ELF-1 (cell line): ENCODE measurements at regions not wholly inside any gene's neighbourhood (a gene's known extent, or its start where the extent isn't known, plus 50 kb on each side); places are given as distances from the start of the nearest gene placed in this dataset.
"Not testable (repeated sequence)": the region's sequence is repeated elsewhere in the genome, so short reads cannot be mapped to it uniquely, and the experiment has no call there.

Source experiments
- DNase-seq: peaks from one replicate; pipeline ENCODE4 v3.0.0-alpha.2; 2016; ENCODE audit warnings: low read depth, low spot score

DNA sequence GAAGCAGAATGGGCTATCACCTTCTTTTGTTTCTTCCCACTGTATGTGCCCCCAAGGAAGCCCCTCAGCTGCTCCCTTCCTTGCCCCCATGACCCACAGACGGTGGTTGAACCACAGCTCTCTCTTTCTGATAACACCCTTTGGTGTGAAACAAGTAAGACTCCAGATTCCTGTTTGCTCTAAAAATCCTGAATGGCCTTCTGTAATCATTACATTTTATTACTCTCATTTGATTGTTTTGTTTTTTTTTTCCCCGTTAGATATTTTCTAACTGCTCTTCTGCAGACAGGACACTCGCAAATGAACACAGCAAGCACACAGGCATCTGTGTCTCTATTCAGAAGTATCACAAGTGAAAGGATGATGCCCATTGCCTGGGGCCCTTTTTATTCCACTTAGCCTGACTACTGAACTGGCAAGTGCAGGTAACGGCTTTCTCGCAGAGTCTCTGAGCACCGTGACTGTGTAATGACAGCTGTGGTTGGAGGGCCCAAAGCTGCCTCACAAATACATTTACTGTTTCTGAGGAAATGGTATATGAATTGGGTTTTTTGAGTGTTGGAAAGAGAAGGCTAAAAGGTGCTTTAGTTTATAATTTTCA lies 59.3 kb downstream of the OXGR1 start:
- no peak for DNase-seq

DNA sequence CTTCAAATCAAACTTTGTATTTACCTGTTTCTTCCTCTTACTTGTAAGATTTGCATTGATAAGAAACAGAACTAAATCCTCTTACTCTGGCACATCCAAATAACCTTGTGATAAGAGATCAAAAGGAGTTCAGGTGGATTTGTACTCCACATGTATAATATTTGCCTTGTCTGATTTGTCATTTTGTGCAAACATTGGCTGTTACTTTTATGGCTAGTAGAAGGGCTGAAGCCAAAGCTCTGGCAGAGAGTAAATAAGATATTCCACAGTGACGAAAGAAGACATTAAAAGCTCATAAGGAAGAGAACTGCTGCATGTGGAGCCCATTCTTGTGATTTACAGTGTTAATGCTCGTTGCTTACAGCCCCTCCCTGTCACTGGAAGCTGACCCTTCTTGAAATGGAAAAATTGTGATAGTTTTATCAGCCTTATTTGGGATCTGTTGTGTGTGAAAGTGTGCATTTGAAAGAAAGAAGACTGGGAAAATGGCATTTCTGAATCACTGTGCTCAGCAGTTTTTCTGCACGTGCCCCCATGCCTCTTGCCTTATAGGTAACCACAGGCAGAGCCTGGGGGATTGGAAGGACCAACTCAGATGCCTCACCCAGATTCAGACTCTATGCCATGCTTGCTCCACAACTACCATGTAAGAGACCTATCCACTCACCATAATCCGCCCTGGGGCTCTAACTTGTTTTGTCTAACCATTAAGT lies 68.2 kb downstream of the OXGR1 start:
- no peak for DNase-seq

DNA sequence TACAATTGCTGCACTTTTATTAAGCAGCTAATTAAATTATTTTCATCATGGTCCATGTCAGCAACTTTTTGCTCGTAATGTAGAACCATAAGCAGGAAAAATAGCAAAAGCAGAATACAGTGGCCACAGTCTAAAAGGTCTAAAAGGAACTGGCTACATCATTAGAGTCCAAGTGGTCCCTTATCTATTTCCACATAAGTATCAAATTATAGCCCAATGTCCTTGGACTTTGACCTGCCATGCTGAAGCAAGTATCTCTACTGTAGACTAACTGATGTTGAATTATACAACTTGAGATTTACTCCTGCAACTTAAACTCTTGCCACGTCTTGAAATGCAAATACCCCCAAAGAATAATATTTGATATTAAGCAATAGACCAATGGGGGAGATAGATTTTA lies 68.8 kb downstream of the OXGR1 start:
- no peak for DNase-seq

DNA sequence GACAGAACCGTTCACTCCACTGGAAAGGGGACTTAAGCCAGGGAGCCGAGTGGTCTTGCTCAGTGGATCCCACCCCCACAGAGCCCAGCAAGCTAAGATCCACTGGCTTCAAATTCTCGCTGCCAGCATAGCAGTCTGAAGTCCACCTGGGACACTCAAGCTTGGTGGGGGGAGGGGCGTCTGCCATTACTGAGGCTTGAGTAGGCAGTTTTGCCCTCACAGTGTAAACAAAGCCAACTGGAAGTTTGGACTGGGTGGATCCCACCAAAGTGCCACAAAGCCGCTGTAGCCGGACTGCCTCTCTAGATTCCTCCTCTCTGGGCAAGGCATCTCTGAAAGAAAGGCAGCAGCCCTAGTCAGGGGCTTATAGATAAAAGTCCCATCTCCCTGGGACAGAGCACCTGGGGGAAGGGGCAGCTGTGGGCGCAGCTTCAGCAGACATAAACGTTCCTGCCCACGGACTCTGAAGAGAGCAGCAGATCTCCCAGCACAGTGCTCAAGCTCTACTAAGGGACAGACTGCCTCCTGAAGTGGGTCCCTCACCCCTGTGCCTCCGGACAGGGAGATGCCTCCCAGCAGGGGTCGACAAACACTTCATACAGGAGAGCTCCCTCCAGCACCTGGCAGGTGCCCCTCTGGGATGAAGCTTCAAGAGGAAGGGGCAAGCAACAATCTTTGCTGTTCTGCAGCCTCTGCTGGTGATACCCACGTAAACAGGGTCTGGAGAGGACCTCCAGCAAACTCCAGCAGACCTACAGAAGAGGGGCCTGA lies 75.2 kb downstream of the OXGR1 start:
- not testable (repeated sequence) for DNase-seq

DNA sequence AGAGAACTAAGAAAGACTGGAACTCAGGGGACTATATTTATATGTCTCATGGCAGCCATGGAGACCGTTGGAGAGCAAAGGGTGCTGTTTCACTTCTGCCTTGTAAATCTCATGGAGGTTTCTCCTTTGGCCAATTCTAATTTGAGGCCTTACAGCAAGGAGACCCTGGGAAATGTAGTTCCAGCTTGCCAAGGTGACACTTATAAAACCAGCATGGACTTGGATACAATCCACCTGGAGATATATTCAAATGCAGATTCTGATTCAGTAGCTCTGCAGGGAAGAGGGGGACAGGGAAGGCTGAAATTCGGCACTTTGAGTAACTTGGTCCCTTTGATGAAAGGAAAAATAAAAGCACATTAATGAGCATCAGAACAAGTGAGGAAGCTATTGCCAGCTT lies 90.0 kb downstream of the OXGR1 start:
- no peak for DNase-seq

DNA sequence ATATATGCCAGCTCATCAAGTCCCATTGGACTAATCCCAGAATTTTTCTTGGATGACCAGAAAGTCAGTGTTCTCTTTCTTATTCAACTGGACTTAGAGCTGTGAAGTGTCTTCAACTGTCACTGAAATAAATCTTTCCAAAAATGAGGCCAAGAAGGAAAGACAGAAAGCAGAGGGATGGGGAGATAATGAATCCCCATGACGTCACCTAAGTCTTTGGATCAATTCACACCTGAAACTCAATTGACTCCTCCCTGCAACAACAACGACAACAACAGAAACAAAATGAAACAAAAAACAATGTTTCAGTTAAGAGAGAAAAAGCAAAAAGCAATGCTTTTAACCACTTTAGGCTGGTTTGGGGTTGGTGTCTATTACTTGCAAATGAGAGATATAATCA lies 91.2 kb downstream of the OXGR1 start:
- DNase-seq, result no peak

DNA sequence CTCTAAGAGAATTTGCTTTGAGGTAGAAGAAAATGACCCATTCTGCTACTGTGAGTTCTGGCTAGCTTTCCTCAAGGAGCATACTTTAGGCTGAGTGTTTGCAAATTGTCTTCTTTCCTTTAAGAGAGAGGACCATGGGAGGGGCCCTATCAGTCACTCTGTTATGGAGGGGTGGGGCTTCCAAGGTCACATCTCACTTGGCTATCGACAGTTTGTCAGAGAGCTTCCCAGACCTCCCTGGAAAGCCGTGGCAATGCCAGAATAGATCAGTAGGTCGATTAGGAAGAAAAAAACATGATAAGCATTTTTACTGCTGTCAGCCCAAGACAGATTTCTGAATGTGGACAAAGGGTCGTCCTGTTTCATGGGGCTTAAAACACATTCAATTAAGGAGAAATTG lies 93.3 kb downstream of the OXGR1 start:
- DNase-seq, result peak; percentile 14

DNA sequence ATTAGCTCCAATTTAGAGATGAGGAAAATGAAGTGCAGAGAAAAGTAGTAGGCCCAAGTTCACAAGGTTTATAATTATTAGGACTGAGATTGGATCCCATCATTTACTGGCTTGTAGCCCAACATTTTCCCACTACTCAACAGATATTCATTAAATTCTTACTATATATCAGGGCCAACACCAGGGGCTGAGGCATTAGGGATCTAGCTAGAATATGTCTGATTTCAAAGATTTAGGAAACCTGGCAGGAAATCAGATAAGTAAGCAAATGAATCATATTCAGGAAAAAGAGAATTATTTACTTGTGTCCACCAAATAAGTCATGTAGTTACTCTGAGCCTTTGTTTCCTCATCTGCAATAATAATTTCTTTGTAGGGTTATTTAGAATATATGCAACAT lies 94.3 kb downstream of the OXGR1 start:
- no peak for DNase-seq

DNA sequence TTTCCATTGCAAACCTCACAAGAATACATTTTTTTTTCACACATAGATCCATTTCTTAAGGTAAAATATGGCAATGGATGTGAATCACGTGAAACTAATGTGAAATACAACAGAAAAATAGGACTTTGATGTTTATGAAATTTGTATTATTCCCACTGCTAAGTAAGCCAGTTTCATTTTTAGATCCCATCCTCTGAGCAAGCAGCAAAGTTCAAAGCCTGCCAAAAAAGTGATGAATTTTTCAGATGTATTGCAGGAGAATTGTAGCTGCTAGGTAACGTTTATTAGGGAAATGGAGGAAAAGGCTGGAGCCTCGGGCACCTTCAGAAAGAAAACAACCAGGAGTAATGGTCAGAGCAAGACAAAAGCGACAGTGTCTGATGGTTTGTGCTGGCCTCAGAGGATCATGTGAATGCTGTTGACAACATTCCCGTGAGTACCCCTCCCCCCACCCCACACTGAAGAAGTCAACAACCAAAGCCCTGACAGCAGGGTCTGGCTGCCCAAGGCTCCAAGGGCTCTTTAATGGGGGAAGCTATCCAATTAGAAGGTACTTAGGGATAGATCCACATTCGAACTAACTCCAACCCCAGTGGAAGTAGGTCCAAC lies 95.5 kb downstream of the OXGR1 start:
- peak; percentile 80 for DNase-seq

DNA sequence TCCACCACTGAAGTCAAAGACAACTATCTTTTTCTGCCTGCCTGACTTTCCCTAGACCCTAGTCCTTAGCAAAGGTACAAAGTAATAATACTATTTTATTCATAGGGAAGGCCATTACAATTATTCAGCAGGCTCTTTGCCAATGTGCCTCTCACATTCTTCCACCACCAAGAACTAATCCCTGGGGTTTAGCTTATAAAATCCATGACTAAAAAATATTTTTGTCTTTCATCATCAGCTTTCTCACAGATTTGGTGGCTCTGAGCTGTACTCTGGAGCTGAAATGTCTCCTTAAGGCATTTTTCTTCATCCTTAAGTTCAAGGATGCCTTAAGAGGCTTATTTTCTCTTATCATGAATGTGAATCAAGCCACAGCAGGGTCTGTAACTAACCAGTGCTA lies 96.1 kb downstream of the OXGR1 start:
- DNase-seq, result no peak
